ENCODE measurements at regions not wholly inside any gene's neighbourhood (a gene's known extent, or its start where the extent isn't known, plus 50 kb on each side); places are given as distances from the start of the nearest gene placed in this dataset.

- no peak overlapping the region for H3K4ac ChIP-seq (replicated peaks; ENCODE audit: insufficient read length, low read depth, low read length)
- no peak overlapping the region for H3K27ac ChIP-seq (ENCODE audit: low read depth, low read length)
- no peak overlapping the region for H3K14ac ChIP-seq (ENCODE audit: insufficient read length)
- no peak overlapping the region for H2BK5ac ChIP-seq (ENCODE audit: low read depth, low read length)
- no peak overlapping the region for H4K5ac ChIP-seq (ENCODE audit: insufficient read length, low read depth, low read length)
- no peak overlapping the region for H2BK20ac ChIP-seq (ENCODE audit: low read length)
- H4K91ac ChIP-seq (replicated peaks; ENCODE audit: insufficient read length, low read length): no peak overlapping the region
- H2BK120ac ChIP-seq (replicated peaks; ENCODE audit: low read depth, low read length): no peak overlapping the region
- H2BK12ac ChIP-seq (ENCODE audit: low read depth, low read length): no peak overlapping the region
- ChIA-PET POLR2A (ENCODE audit: partially characterized antibody) (no interaction called here), CTCF (ENCODE audit: partially characterized antibody) (interaction anchor here (1.1 to 1.3 kb wide), 2 partner anchors 49 to 164 kb away, joined by 3 read pairs; no protein-coding TSS in a partner anchor)
- no peak overlapping the region for H4K8ac ChIP-seq (ENCODE audit: extremely low read depth, insufficient read depth, low read length)
- H3K18ac ChIP-seq (ENCODE audit: extremely low read depth, low read length): no peak overlapping the region
- no peak overlapping the region for H3K23ac ChIP-seq (ENCODE audit: insufficient read length)
- FAIRE-seq: no peak
- no peak overlapping the region for H2AK5ac ChIP-seq (ENCODE audit: low read depth, low read length)
- no peaks in the 10 kb centered on the region for H3K36me3 ChIP-seq (ENCODE audit: control insufficient read depth in 2 of 4, insufficient read depth in 4 of 4, low read length in 3 of 4)
- no peak for DNase-seq (ENCODE audit: low read depth in 1 of 2, low spot score in 2 of 2)
- H3K56ac ChIP-seq (replicated peaks; ENCODE audit: insufficient read length, low read depth, low read length): no peak overlapping the region
- H3K23me2 ChIP-seq (ENCODE audit: low read depth, low read length): no peaks in the 10 kb centered on the region
- H3K79me2 ChIP-seq (ENCODE audit: control insufficient read depth in 1 of 2, insufficient read depth in 2 of 2, low read length in 2 of 2): no peaks in the 10 kb centered on the region
- H3K4me1 ChIP-seq (replicated peaks in 1 of 4; ENCODE audit: control insufficient read depth in 3 of 4, insufficient read depth in 4 of 4, low read length in 3 of 4): peaks cover 0 to 11% (median 2%) of the 10 kb centered on the region in 4 experiments; a peak in 2 of 7 replicates
- whole genome bisulfite sequencing, 2 experiments (ENCODE audit: extremely low coverage in 1 of 2, insufficient coverage in 1 of 2, insufficient read length in 1 of 2, insufficient replicate concordance in 2 of 2, low coverage in 1 of 2, low lambda C conversion rate in 2 of 2, missing lambda C conversion rate in 1 of 2): 98% methylated on average over 4 of the region's 4 CpGs; no CpG with 5 or more reads in 1 of the 2 experiments
- no peak overlapping the region for H2AFZ ChIP-seq (ENCODE audit: low read length)
- H3K27me3 ChIP-seq (replicated peaks in 1 of 4; ENCODE audit: control insufficient read depth in 3 of 4, extremely low read depth in 1 of 4, insufficient read depth in 3 of 4, low read length in 3 of 4): no peaks in the 10 kb centered on the region
- H3K79me1 ChIP-seq (ENCODE audit: low read depth, low read length): no peaks in the 10 kb centered on the region
- H3K9me3 ChIP-seq (ENCODE audit: insufficient read depth in 2 of 2, low read depth in 1 of 2, low read length in 1 of 2): no peaks in the 10 kb centered on the region
- H3K4me2 ChIP-seq (ENCODE audit: insufficient read depth in 1 of 2, low read depth in 2 of 2, low read length in 2 of 2): no peak overlapping the region
- H2BK15ac ChIP-seq (ENCODE audit: low read length): no peak overlapping the region
- no peak overlapping the region for H3K4me3 ChIP-seq (ENCODE audit: extremely low read depth in 1 of 4, insufficient read depth in 2 of 4, low read depth in 3 of 4, low read length in 4 of 4)
- no peak overlapping the region for H3K9ac ChIP-seq (replicated peaks in 1 of 4; ENCODE audit: extremely low read depth in 1 of 4, low read depth in 3 of 4, low read length in 3 of 4)
- H4K20me1 ChIP-seq (replicated peaks in 1 of 2; ENCODE audit: control insufficient read depth in 1 of 2, insufficient read depth in 2 of 2, low read length in 2 of 2): no peaks in the 10 kb centered on the region
- TF ChIP-seq RFX5 (IDR thresholded peaks at IDR 0.05; ENCODE audit: borderline replicate concordance, low read depth, low read length): no peak
- no peak for TF ChIP-seq TBP (IDR thresholded peaks at IDR 0.05; ENCODE audit: low read depth, low read length)
- no peak for TF ChIP-seq SP2 (IDR thresholded peaks at IDR 0.05; ENCODE audit: low read length)
- no peak for TF ChIP-seq JUN (IDR thresholded peaks at IDR 0.05; ENCODE audit: low read depth, low read length)
- no peak for TF ChIP-seq ASH2L (IDR thresholded peaks at IDR 0.05; ENCODE audit: low read length)
- no peak for TF ChIP-seq TCF12 (IDR thresholded peaks at IDR 0.05; ENCODE audit: low read depth, low read length)
- TF ChIP-seq CREB1 (IDR thresholded peaks at IDR 0.05): no peak
- no peak for TF ChIP-seq HDAC2 (IDR thresholded peaks at IDR 0.05; ENCODE audit: borderline replicate concordance in 1 of 2, low read depth in 2 of 2, low read length in 2 of 2)
- TF ChIP-seq BACH1 (IDR thresholded peaks at IDR 0.05; ENCODE audit: low read length): no peak
- no peak for TF ChIP-seq KDM5A (IDR thresholded peaks at IDR 0.05; ENCODE audit: low read length)
- TF ChIP-seq SRF (IDR thresholded peaks at IDR 0.05; ENCODE audit: low read depth, low read length): no peak
- no peak for TF ChIP-seq USF2 (IDR thresholded peaks at IDR 0.05; ENCODE audit: low read length)
- no peak for TF ChIP-seq CTBP2 (IDR thresholded peaks at IDR 0.05; ENCODE audit: borderline replicate concordance, insufficient read depth, insufficient read length, low read length)
- no peak for TF ChIP-seq TEAD4 (IDR thresholded peaks at IDR 0.05; ENCODE audit: low read depth, low read length)
- no peak for TF ChIP-seq TAF1 (IDR thresholded peaks at IDR 0.05; ENCODE audit: low read depth, low read length)
Observed at GRCh38 chr5:82861701-82862100, 215.5 kb downstream of the TMEM167A start.

All from H1 (cell line).